ENCODE measurements at regions not wholly inside any gene's neighbourhood (a gene's known extent, or its start where the extent isn't known, plus 50 kb on each side); places are given as distances from the start of the nearest gene placed in this dataset.
"Not testable (repeated sequence)": the region's sequence is repeated elsewhere in the genome, so short reads cannot be mapped to it uniquely, and the experiment has no call there.

- DNase-seq (ENCODE audit: low spot score in 2 of 2), result no peak
- no peak overlapping the region for H3K4me3 ChIP-seq (ENCODE audit: low read depth, poor library complexity, severe bottlenecking)
- 78 to 86% methylated on average over 3 of the region's 3 CpGs for WGBS, 2 donors
- no peak for TF ChIP-seq POLR2A (IDR thresholded peaks at IDR 0.05)
- TF ChIP-seq, protein P1, sequence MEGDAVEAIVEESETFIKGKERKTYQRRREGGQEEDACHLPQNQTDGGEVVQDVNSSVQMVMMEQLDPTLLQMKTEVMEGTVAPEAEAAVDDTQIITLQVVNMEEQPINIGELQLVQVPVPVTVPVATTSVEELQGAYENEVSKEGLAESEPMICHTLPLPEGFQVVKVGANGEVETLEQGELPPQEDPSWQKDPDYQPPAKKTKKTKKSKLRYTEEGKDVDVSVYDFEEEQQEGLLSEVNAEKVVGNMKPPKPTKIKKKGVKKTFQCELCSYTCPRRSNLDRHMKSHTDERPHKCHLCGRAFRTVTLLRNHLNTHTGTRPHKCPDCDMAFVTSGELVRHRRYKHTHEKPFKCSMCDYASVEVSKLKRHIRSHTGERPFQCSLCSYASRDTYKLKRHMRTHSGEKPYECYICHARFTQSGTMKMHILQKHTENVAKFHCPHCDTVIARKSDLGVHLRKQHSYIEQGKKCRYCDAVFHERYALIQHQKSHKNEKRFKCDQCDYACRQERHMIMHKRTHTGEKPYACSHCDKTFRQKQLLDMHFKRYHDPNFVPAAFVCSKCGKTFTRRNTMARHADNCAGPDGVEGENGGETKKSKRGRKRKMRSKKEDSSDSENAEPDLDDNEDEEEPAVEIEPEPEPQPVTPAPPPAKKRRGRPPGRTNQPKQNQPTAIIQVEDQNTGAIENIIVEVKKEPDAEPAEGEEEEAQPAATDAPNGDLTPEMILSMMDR (IDR thresholded peaks at IDR 0.05), result no peak
- intact Hi-C loops (cut with DNase I; ENCODE audit: low total_unique reads), result no loop called here
Measured at GRCh38 chr14:88967299-88967698, 142.8 kb downstream of the TTC8 start.

DNA sequence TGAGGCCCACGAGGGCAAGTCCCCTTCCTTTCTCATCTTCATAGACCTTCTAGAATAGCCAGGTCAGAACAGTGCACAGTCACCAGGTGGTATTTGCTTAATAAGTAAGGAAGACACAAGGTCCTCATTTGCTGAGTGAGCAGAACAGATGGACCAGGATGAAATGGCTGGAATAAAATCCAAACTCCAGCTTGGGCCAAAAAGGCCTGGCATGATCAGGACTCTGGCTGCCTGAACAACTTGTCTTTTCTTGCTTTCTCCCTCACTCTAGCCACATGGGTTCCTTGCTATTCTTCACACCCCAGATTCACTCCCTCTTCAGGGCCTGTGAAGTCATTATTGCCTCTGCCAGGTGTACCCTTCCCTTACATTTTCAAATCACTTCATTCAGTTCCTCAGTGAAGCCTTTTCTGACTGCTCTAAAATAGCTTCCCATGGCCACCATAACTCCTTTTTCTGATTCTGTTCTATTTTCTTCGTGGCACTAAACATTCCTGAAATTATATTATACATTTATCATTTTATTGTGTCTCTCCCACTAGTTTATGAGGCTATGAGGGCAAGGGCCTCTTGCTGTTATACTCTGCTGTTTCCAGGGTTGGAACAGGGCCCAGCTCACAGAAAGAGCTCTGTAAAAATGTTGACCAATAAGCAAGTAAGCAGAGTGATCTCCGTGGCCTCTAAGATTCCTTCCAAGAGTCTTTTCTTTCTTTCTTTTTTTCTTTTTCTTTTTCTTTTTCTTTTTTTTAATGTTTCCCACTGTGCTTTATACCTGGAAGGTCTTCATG, 150.8 kb downstream of the TTC8 start:
- 47% methylated on average over 3 of the region's 3 CpGs for WGBS, 2 donors
- intact Hi-C loops (cut with DNase I; ENCODE audit: low total_unique reads), result no loop called here
- DNase-seq (ENCODE audit: low spot score in 2 of 2), result no peak

GRCh38 chr14:88975926-88976325, 151.5 kb downstream of the TTC8 start:
- no peak overlapping the region for H3K4me3 ChIP-seq (ENCODE audit: low read depth, poor library complexity, severe bottlenecking)
- intact Hi-C loops (cut with DNase I; ENCODE audit: low total_unique reads), result no loop called here
- TF ChIP-seq, protein P1 (IDR thresholded peaks at IDR 0.05), result no peak
- no peak for TF ChIP-seq POLR2A (IDR thresholded peaks at IDR 0.05)
- WGBS, 2 donors, result 62 to 66% methylated on average over 2 of the region's 2 CpGs
- DNase-seq (ENCODE audit: low spot score in 2 of 2), result no peak

More for the DNA sequence above, 150.8 kb downstream of the TTC8 start:
- no peak overlapping the region for H3K4me3 ChIP-seq (ENCODE audit: low read depth, poor library complexity, severe bottlenecking)
- TF ChIP-seq, protein P1 (IDR thresholded peaks at IDR 0.05), result no peak
- no peak for TF ChIP-seq POLR2A (IDR thresholded peaks at IDR 0.05)

GRCh38 chr14:88980907-88981306, 156.5 kb downstream of the TTC8 start:
- intact Hi-C loops (cut with DNase I; ENCODE audit: low total_unique reads); DNase-seq (ENCODE audit: low spot score in 2 of 2); H3K4me3 ChIP-seq (ENCODE audit: low read depth, poor library complexity, severe bottlenecking): not testable (repeated sequence)
- WGBS, 2 donors, result 56 to 75% methylated on average over 4 of the region's 4 CpGs

DNA sequence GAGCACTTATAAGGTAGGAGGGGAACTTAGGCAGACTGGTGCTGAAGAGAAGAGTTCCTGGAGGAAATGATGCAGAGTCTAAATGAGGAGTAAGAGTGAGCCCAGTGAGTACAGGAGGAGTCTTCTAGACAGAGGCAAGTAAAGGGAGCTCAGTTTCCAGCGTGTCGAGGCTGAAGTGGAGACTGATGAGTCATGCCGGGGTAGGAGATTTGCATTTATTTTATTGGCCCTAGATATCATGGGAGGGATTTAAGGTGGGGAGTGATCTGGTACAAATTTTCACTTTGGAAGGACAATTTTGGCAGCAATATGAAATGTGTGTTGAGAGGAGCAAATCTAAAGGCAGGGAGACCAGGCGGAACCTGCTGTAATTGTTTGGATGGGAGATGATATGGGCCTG, 157.5 kb downstream of the TTC8 start:
- no peak for TF ChIP-seq POLR2A (IDR thresholded peaks at IDR 0.05)
- TF ChIP-seq, protein P1 (IDR thresholded peaks at IDR 0.05), result no peak
- H3K4me3 ChIP-seq (ENCODE audit: low read depth, poor library complexity, severe bottlenecking), result no peak overlapping the region
- intact Hi-C loops (cut with DNase I; ENCODE audit: low total_unique reads), result no loop called here
- DNase-seq (ENCODE audit: low spot score in 2 of 2), result no peak
- WGBS, 2 donors, result 91 to 93% methylated on average over 4 of the region's 4 CpGs

GRCh38 chr14:88983755-88984154, 159.3 kb downstream of the TTC8 start:
- 60 to 68% methylated on average over 4 of the region's 4 CpGs for WGBS, 2 donors
- TF ChIP-seq, protein P1 (IDR thresholded peaks at IDR 0.05), result no peak
- TF ChIP-seq POLR2A (IDR thresholded peaks at IDR 0.05), result no peak
- intact Hi-C loops (cut with DNase I; ENCODE audit: low total_unique reads), result no loop called here
- no peak for DNase-seq (ENCODE audit: low spot score in 2 of 2)
- no peak overlapping the region for H3K4me3 ChIP-seq (ENCODE audit: low read depth, poor library complexity, severe bottlenecking)
